Endothelial cell of umbilical vein (primary cell): ENCODE measurements at regions not wholly inside any gene's neighbourhood (a gene's known extent, or its start where the extent isn't known, plus 50 kb on each side); places are given as distances from the start of the nearest gene placed in this dataset.

Experiments used
- BruUV-seq: library from RNA; stranded (reverse); fragments of 400-500 nt; replicated peaks from 2 replicates; lab custom pipeline; 2021; lab: Mats Ljungman, UMichigan
- CTCF ChIA-PET: fragments of 300-600, 350-600 bp; sonication (Branson Sonifier 250); formaldehyde crosslinking; loops from one replicate; lab custom pipeline; 2021; ENCODE audit warnings: antibody characterized with exemption, inconsistent platforms; lab: Charles Lee
- POLR2A ChIA-PET: fragments of 300-600, 350-600 bp; sonication (Branson Sonifier 250); formaldehyde crosslinking; loops from one replicate; lab custom pipeline; 2021; ENCODE audit warnings: antibody characterized with exemption, inconsistent platforms; lab: Charles Lee
- DNase-seq: peaks from one replicate; pipeline ENCODE4 v3.0.0-alpha.2; 2011; ENCODE audit warnings: low read depth, low spot score
- FAIRE-seq: peaks from 2 replicates; lab custom pipeline; 2011; peaks lifted over from hg19 to GRCh38; lab: Jason Lieb, UNC
- H2AFZ ChIP-seq: 2 replicates; pipeline ENCODE4 v1.6.0; 2012; ENCODE audit warnings: low read depth, low read length, control low read depth, inconsistent platforms
- H3K27ac ChIP-seq: 2 replicates; pipeline ENCODE4 v1.5.1; 2011; ENCODE audit warnings: low read depth, mild to moderate bottlenecking, control low read depth, low read length, moderate library complexity; ENCODE audit not compliant: insufficient read depth
- H3K27me3 ChIP-seq, 2 experiments: 2 replicates each; pipeline versions ENCODE4 v1.6.0 to v1.6.1; 2011; ENCODE audit warnings: low read length in 2 of 2, mixed read lengths in 1 of 2; ENCODE audit not compliant: control insufficient read depth in 2 of 2, insufficient read depth in 2 of 2
- H3K36me3 ChIP-seq, 2 experiments: 2 replicates in 1 of 2; 3 replicates in 1 of 2; pipeline ENCODE4 v1.5.1; 2011; ENCODE audit warnings: low read length in 2 of 2, mild to moderate bottlenecking in 1 of 2, moderate library complexity in 1 of 2; ENCODE audit not compliant: control insufficient read depth in 2 of 2, insufficient read depth in 2 of 2; ENCODE audit errors: extremely low read depth in 1 of 2
- H3K4me1 ChIP-seq: 3 replicates; pipeline ENCODE4 v1.5.1; 2011; ENCODE audit warnings: mild to moderate bottlenecking, low read length; ENCODE audit not compliant: control insufficient read depth, insufficient read depth; ENCODE audit errors: extremely low read depth
- H3K4me2 ChIP-seq: 2 replicates; pipeline ENCODE4 v1.6.1; 2011; ENCODE audit warnings: low read length, control low read depth, mixed read lengths; ENCODE audit not compliant: insufficient read depth
- H3K4me3 ChIP-seq, 3 experiments: fragments of 200-600 bp in 1 of 3; sonication (generic), shearing (Covaris generic) in 1 of 3; replicated peaks in 1 of 3; 2 replicates each; pipeline ENCODE4 v1.5.1; 2011 to 2016; ENCODE audit warnings: control low read depth in 3 of 3, low read length in 3 of 3, mild to moderate bottlenecking in 2 of 3, inconsistent platforms in 1 of 3, low read depth in 1 of 3, moderate library complexity in 1 of 3; ENCODE audit not compliant: insufficient read depth in 1 of 3
- H3K79me2 ChIP-seq: 2 replicates; pipeline ENCODE4 v1.6.0; 2012; ENCODE audit warnings: low read length, inconsistent platforms; ENCODE audit not compliant: control insufficient read depth, insufficient read depth
- H3K9ac ChIP-seq: replicated peaks from 2 replicates; pipeline ENCODE3; 2011; ENCODE audit warnings: low read length, control low read depth; ENCODE audit not compliant: insufficient read depth; ENCODE audit errors: extremely low read depth
- H3K9me1 ChIP-seq: replicated peaks from 3 replicates; pipeline ENCODE4 v1.6.0; 2011; ENCODE audit warnings: mild to moderate bottlenecking, low read length; ENCODE audit not compliant: control insufficient read depth, insufficient read depth; ENCODE audit errors: extremely low read depth
- H3K9me3 ChIP-seq: replicated peaks from 2 replicates; pipeline ENCODE4 v1.5.1; 2012; ENCODE audit warnings: low read length, inconsistent platforms; ENCODE audit not compliant: control insufficient read depth, insufficient read depth
- H4K20me1 ChIP-seq: replicated peaks from 2 replicates; pipeline ENCODE3; 2011; ENCODE audit warnings: mild to moderate bottlenecking, low read length; ENCODE audit not compliant: control insufficient read depth, insufficient read depth; ENCODE audit errors: extremely low read depth
- CTCF ChIP-seq, 2 donors: IDR thresholded peaks; 1 replicate in 1 of 2; 2 replicates in 1 of 2; pipeline ENCODE4 v1.5.1; 2011; ENCODE audit warnings: low read length in 2 of 2, mild to moderate bottlenecking in 2 of 2, moderate library complexity in 2 of 2, control low read depth in 1 of 2, inconsistent platforms in 1 of 2, low read depth in 1 of 2; ENCODE audit not compliant: insufficient read depth in 1 of 2; ENCODE audit errors: extremely low read depth in 1 of 2
- EZH2 ChIP-seq: IDR thresholded peaks from 2 replicates; pipeline ENCODE4 v1.6.1; 2012; ENCODE audit warnings: borderline replicate concordance, low read depth, mild to moderate bottlenecking, moderate library complexity, low read length, inconsistent platforms; ENCODE audit not compliant: severe bottlenecking
- FOS ChIP-seq: IDR thresholded peaks from 2 replicates; pipeline ENCODE4 v1.6.1; 2011; ENCODE audit warnings: mild to moderate bottlenecking, low read length, moderate library complexity, borderline replicate concordance; ENCODE audit not compliant: insufficient read depth
- GATA2 ChIP-seq: IDR thresholded peaks from 2 replicates; pipeline ENCODE4 v1.7.0; 2011; ENCODE audit warnings: low read depth, mild to moderate bottlenecking, moderate library complexity, mixed read lengths, low read length; ENCODE audit not compliant: insufficient read length, insufficient read depth
- JUN ChIP-seq: IDR thresholded peaks from 2 replicates; pipeline ENCODE4 v1.6.1; 2011; ENCODE audit warnings: borderline replicate concordance, low read depth; ENCODE audit not compliant: insufficient read length, insufficient read depth
- MYC ChIP-seq: IDR thresholded peaks from one replicate; pipeline ENCODE4 v1.6.1; 2011; ENCODE audit warnings: mild to moderate bottlenecking, low read depth, low read length
- POLR2A ChIP-seq: IDR thresholded peaks from 2 replicates; pipeline ENCODE4 v1.6.1; 2012; ENCODE audit warnings: low read depth, mild to moderate bottlenecking, control low read depth, low read length
- POLR2AphosphoS5 ChIP-seq: IDR thresholded peaks from 2 replicates; pipeline ENCODE4 v1.6.1; 2012; ENCODE audit warnings: low read depth, mild to moderate bottlenecking, control low read depth, low read length, moderate library complexity; ENCODE audit not compliant: insufficient read depth
- dilution Hi-C: fragments of 300-500 bp; cut with MboI; formaldehyde crosslinking; loops from one replicate; pipeline ENCODE4 v1.15.0; 2019; ENCODE audit warnings: low sequenced_read_pairs; ENCODE audit not compliant: extremely low pct_ligation_motif_present
- intact Hi-C: fragments of 100-400 bp; cut with micrococcal nuclease; formaldehyde crosslinking; loops from one replicate; pipeline ENCODE4 v1.10.0; 2022
- TF ChIP-seq, protein P1 (sequence below): IDR thresholded peaks from 2 replicates; pipeline ENCODE4 v1.6.1; 2011; ENCODE audit not compliant: insufficient read depth, insufficient read length

DNA sequence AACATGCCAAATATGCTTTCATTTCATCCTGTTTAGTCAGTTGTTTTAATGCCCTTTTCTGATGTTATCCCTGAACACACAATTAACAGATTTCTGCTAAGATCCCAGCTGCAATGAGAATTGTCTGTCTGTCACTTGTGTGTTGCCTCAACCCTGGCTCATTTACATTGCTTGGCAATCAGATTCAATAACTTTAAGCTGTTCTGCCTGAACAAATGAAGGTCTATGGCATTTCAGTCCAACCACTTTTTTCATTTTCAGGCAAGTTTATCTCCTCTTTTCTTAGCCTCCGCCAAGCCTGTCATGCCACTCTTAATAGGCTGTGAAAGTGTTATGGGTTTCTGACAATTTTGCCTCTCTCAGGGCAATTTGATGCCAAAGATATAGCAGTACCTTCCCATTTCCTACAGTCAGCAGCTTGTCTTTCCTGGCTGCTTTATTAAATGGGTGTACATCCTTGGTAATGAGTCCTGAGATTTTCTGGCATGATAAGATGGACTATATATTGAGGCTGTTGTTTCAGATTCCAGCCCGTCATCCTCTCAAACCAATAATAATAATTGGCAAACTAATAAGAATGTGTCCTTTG is 68.7 kb upstream of the ADAMTS9 start:
- FAIRE-seq (peak; percentile 21), DNase-seq (peak; percentile 14)
- Histone ChIP-seq H3K4me3 (no peak overlapping the region), H3K9me1 (no peaks in the 10 kb centered on the region), H3K9ac (no peak overlapping the region), H3K9me3 (no peaks in the 10 kb centered on the region), H3K27ac (no peak overlapping the region), H3K4me1 (no peaks in the 10 kb centered on the region), H3K4me2 (no peak overlapping the region), H2AFZ (peak overlapping the region; percentile 68), H3K36me3 (no peaks in the 10 kb centered on the region), H4K20me1 (no peaks in the 10 kb centered on the region), H3K27me3 (no peaks in the 10 kb centered on the region), H3K79me2 (no peaks in the 10 kb centered on the region)
- ChIA-PET CTCF (interaction anchor here (0.8 to 1.5 kb wide), 3 partner anchors 9 to 32 kb away, joined by 3 to 4 read pairs (median 3); no protein-coding TSS in a partner anchor), POLR2A (no interaction called here)
- dilution Hi-C loops: no loop called here
- TF ChIP-seq GATA2: no peak
- no peak for TF ChIP-seq MYC
- TF ChIP-seq, protein P1, sequence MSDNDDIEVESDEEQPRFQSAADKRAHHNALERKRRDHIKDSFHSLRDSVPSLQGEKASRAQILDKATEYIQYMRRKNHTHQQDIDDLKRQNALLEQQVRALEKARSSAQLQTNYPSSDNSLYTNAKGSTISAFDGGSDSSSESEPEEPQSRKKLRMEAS: no peak
- TF ChIP-seq POLR2A: no peak
- no peak for TF ChIP-seq EZH2
- no peak for TF ChIP-seq JUN
- TF ChIP-seq FOS: no peak
- no peak for TF ChIP-seq CTCF (IDR thresholded peaks at IDR 0.05; ENCODE audit: extremely low read depth in 1 of 2, insufficient read depth in 1 of 2, low read depth in 1 of 2, low read length in 2 of 2)
- no peak for TF ChIP-seq POLR2AphosphoS5
- no TSS peak for BruUV-seq
- intact Hi-C loops: no loop called here
